ENCODE measurements at regions not wholly inside any gene's neighbourhood (a gene's known extent, or its start where the extent isn't known, plus 50 kb on each side); places are given as distances from the start of the nearest gene placed in this dataset.

DNA sequence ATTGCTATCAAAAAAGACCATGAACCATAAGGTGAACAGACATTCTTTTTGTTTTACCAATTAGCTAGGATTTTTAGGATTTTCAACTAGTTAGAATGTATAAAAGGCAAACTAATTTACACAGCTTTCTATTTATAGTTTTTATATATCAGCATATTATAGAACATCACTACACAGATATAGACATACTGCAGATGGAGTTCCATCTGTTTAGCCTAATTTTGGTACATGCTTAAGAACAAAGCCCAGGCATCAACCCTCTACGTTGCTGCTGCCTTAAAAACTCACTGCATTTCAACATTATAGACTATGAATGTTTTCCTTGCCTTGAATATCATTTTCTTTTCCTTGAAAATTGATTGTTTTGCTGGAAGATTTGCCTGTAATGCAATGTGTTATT is 2227.5 kb upstream of the C9orf72 start:
- H2BK120ac ChIP-seq (ENCODE audit: low read depth, low read length), result no peak overlapping the region
- DNase-seq (no peak), ATAC-seq (ENCODE audit: low read depth) (no peak)
- H3K9ac ChIP-seq (ENCODE audit: low read depth, low read length), result no peak overlapping the region
- H3K18ac ChIP-seq (ENCODE audit: low read depth, low read length), result no peak overlapping the region
- H3K14ac ChIP-seq (replicated peaks; ENCODE audit: low read depth, low read length), result no peak overlapping the region
- no CpG with 5 or more reads among the region's 1 CpG for whole genome bisulfite sequencing, 2 experiments (ENCODE audit: extremely low coverage in 2 of 2, insufficient read length in 1 of 2)
- dilution Hi-C loops (cut with HindIII; ENCODE audit: low sequenced_read_pairs, unreplicated experiment) (no loop called here), in situ Hi-C loops (cut with MboI; ENCODE audit: low sequenced_read_pairs) (no loop called here), intact Hi-C loops (cut with micrococcal nuclease) (no loop called here)
- TF ChIP-seq SMC3 (IDR thresholded peaks at IDR 0.05; ENCODE audit: low read depth, low read length) (no peak), NFE2L2 (IDR thresholded peaks at IDR 0.05; ENCODE audit: low read depth, low read length) (no peak), MAFK (IDR thresholded peaks at IDR 0.05; ENCODE audit: low read depth, low read length) (no peak), RAD21 (IDR thresholded peaks at IDR 0.05; ENCODE audit: low read length) (no peak), CHD1 (IDR thresholded peaks at IDR 0.05; ENCODE audit: low read depth, low read length) (no peak), FOS (IDR thresholded peaks at IDR 0.05; ENCODE audit: low read depth, low read length) (no peak), POLR2A (IDR thresholded peaks at IDR 0.05; ENCODE audit: low read depth, low read length) (no peak), CEBPB (IDR thresholded peaks at IDR 0.05; ENCODE audit: low read depth, low read length) (no peak), MXI1 (IDR thresholded peaks at IDR 0.05; ENCODE audit: borderline replicate concordance, low read depth, low read length) (no peak), USF2 (IDR thresholded peaks at IDR 0.05; ENCODE audit: low read depth, low read length) (no peak), MAZ (IDR thresholded peaks at IDR 0.05; ENCODE audit: borderline replicate concordance, low read depth, low read length) (no peak), RCOR1 (IDR thresholded peaks at IDR 0.05; ENCODE audit: insufficient replicate concordance, low read length) (no peak), BHLHE40 (IDR thresholded peaks at IDR 0.05; ENCODE audit: low read depth, low read length) (no peak), RFX5 (IDR thresholded peaks at IDR 0.05; ENCODE audit: low read depth, low read length) (no peak)
- TF ChIP-seq, protein P1, sequence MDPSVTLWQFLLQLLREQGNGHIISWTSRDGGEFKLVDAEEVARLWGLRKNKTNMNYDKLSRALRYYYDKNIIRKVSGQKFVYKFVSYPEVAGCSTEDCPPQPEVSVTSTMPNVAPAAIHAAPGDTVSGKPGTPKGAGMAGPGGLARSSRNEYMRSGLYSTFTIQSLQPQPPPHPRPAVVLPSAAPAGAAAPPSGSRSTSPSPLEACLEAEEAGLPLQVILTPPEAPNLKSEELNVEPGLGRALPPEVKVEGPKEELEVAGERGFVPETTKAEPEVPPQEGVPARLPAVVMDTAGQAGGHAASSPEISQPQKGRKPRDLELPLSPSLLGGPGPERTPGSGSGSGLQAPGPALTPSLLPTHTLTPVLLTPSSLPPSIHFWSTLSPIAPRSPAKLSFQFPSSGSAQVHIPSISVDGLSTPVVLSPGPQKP (IDR thresholded peaks at IDR 0.05; ENCODE audit: borderline replicate concordance, low read depth, low read length), result no peak
- TF ChIP-seq, protein P2, sequence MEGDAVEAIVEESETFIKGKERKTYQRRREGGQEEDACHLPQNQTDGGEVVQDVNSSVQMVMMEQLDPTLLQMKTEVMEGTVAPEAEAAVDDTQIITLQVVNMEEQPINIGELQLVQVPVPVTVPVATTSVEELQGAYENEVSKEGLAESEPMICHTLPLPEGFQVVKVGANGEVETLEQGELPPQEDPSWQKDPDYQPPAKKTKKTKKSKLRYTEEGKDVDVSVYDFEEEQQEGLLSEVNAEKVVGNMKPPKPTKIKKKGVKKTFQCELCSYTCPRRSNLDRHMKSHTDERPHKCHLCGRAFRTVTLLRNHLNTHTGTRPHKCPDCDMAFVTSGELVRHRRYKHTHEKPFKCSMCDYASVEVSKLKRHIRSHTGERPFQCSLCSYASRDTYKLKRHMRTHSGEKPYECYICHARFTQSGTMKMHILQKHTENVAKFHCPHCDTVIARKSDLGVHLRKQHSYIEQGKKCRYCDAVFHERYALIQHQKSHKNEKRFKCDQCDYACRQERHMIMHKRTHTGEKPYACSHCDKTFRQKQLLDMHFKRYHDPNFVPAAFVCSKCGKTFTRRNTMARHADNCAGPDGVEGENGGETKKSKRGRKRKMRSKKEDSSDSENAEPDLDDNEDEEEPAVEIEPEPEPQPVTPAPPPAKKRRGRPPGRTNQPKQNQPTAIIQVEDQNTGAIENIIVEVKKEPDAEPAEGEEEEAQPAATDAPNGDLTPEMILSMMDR (conservative IDR thresholded peaks at IDR 0.05; ENCODE audit: low read depth, low read length), result no peak
- H4K5ac ChIP-seq (ENCODE audit: low read depth, low read length), result no peak overlapping the region
- no peaks in the 10 kb centered on the region for H3K4me1 ChIP-seq (ENCODE audit: control insufficient read depth, insufficient read depth, low read length)
- no peaks in the 10 kb centered on the region for H3K27me3 ChIP-seq (ENCODE audit: control insufficient read depth, insufficient read depth, low read length)
- H2BK15ac ChIP-seq (ENCODE audit: low read depth, low read length), result no peak overlapping the region
- no peak overlapping the region for H2AK9ac ChIP-seq (replicated peaks; ENCODE audit: low read depth, low read length, poor library complexity)
- H3K56ac ChIP-seq (ENCODE audit: extremely low read depth, insufficient read depth, low read length), result no peak overlapping the region
- no peak overlapping the region for H4K91ac ChIP-seq (ENCODE audit: insufficient read depth, low read depth, low read length)
- no peaks in the 10 kb centered on the region for H4K20me1 ChIP-seq (ENCODE audit: insufficient read depth, low read length)
- no peaks in the 10 kb centered on the region for H3K9me1 ChIP-seq (ENCODE audit: insufficient read depth, low read length)
- H3K4ac ChIP-seq (ENCODE audit: low read depth, low read length), result no peak overlapping the region
- H3K23ac ChIP-seq (ENCODE audit: low read depth, low read length), result no peak overlapping the region
- H3K9me3 ChIP-seq (ENCODE audit: control insufficient read depth, insufficient read depth, low read length), result peaks cover 6% of the 10 kb centered on the region
- POLR2A ChIA-PET (ENCODE audit: unreplicated experiment), result no interaction called here
- no peaks in the 10 kb centered on the region for H3K36me3 ChIP-seq (ENCODE audit: control insufficient read depth, insufficient read depth, low read length)
- CTCF ChIA-PET, result no interaction called here
- no peak overlapping the region for H2BK5ac ChIP-seq (ENCODE audit: low read depth, low read length, poor library complexity, severe bottlenecking)
- H3K4me3 ChIP-seq (ENCODE audit: insufficient read depth, low read depth, low read length), result no peak overlapping the region
- no peak overlapping the region for H2AFZ ChIP-seq (replicated peaks; ENCODE audit: low read length, poor library complexity)
- H4K8ac ChIP-seq (ENCODE audit: low read depth in 2 of 2, low read length in 2 of 2), result no peak overlapping the region
- no peak overlapping the region for H2AK5ac ChIP-seq (ENCODE audit: low read depth, low read length)
- H3K79me1 ChIP-seq (ENCODE audit: low read depth in 1 of 2, low read length in 2 of 2), result no peaks in the 10 kb centered on the region
- BruUV-seq (replicated peaks), result no TSS peak
- H2BK20ac ChIP-seq (ENCODE audit: low read depth, low read length), result no peak overlapping the region
- no peak overlapping the region for H3K4me2 ChIP-seq (ENCODE audit: low read depth, low read length)
- H3K27ac ChIP-seq (ENCODE audit: insufficient read depth, low read length), result no peak overlapping the region
